DOHH2 (cell line): ENCODE measurements at regions not wholly inside any gene's neighbourhood (a gene's known extent, or its start where the extent isn't known, plus 50 kb on each side); places are given as distances from the start of the nearest gene placed in this dataset.

Experiments
- EZH2phosphoT487 ChIP-seq: fragments of 200-600 bp; sonication (generic); IDR thresholded peaks from 2 replicates; pipeline ENCODE4 v1.6.1; 2017; ENCODE audit warnings: borderline replicate concordance, mild to moderate bottlenecking, antibody characterized with exemption, low read length, moderate library complexity, mixed read lengths
- TF ChIP-seq, protein P1 (sequence below): fragments of 200-600 bp; sonication (generic); IDR thresholded peaks from one replicate; pipeline ENCODE4 v1.5.1; 2014; ENCODE audit warnings: antibody characterized with exemption, mild to moderate bottlenecking, low read depth, low read length; ENCODE audit not compliant: poor library complexity, severe bottlenecking

DNA sequence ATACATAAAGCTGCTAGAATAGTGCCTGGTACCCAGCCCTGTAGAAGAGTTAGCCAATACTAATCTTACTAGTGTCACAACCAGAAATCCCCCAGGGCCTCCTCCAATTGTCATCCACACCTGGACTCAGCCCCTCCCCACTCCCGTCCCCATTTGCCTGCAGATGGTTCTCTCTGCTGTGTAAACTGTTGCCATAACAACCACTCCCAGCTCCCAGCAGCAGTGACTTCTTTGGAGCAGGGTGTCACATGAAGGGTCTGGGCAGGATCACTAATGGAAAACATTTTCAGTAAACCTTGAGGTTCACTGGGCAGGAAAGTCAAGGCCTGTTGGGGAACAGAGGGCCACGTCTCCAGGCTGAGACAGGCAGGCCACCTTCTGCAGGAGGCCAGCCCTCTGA is 126.0 kb upstream of the IPO9 start:
- TF ChIP-seq, protein P1, sequence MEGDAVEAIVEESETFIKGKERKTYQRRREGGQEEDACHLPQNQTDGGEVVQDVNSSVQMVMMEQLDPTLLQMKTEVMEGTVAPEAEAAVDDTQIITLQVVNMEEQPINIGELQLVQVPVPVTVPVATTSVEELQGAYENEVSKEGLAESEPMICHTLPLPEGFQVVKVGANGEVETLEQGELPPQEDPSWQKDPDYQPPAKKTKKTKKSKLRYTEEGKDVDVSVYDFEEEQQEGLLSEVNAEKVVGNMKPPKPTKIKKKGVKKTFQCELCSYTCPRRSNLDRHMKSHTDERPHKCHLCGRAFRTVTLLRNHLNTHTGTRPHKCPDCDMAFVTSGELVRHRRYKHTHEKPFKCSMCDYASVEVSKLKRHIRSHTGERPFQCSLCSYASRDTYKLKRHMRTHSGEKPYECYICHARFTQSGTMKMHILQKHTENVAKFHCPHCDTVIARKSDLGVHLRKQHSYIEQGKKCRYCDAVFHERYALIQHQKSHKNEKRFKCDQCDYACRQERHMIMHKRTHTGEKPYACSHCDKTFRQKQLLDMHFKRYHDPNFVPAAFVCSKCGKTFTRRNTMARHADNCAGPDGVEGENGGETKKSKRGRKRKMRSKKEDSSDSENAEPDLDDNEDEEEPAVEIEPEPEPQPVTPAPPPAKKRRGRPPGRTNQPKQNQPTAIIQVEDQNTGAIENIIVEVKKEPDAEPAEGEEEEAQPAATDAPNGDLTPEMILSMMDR: no peak
- no peak for TF ChIP-seq EZH2phosphoT487
